ENCODE measurements at regions not wholly inside any gene's neighbourhood (a gene's known extent, or its start where the extent isn't known, plus 50 kb on each side); places are given as distances from the start of the nearest gene placed in this dataset.

GRCh38 chr18:11261486-11261885 lies 112.1 kb upstream of the PIEZO2 start:
- no peak for DNase-seq

- no peak for DNase-seq
These were observed 111.6 kb upstream of the PIEZO2 start for GRCh38 chr18:11260961-11261461.

GRCh38 chr18:11259469-11260150 lies 110.2 kb upstream of the PIEZO2 start:
- DNase-seq: no peak

- no peak for DNase-seq
These were observed 108.8 kb upstream of the PIEZO2 start for GRCh38 chr18:11258039-11258610.

GRCh38 chr18:11256251-11256650 lies 106.9 kb upstream of the PIEZO2 start:
- DNase-seq: no peak

GRCh38 chr18:11251891-11252270 lies 102.5 kb upstream of the PIEZO2 start:
- DNase-seq: no peak

GRCh38 chr18:11251229-11251890 lies 102.0 kb upstream of the PIEZO2 start:
- DNase-seq: no peak

- no peak for DNase-seq
These were observed 100.0 kb upstream of the PIEZO2 start for GRCh38 chr18:11249391-11249790.

- DNase-seq: no peak
These were observed 98.1 kb upstream of the PIEZO2 start for GRCh38 chr18:11247381-11247970.

GRCh38 chr18:11246495-11247300 lies 97.3 kb upstream of the PIEZO2 start:
- no peak for DNase-seq

- DNase-seq: no peak
These were observed 96.5 kb upstream of the PIEZO2 start for GRCh38 chr18:11245879-11246278.

GRCh38 chr18:11237484-11237883 lies 88.1 kb upstream of the PIEZO2 start:
- no peak for DNase-seq

GRCh38 chr18:11237066-11237465 lies 87.7 kb upstream of the PIEZO2 start:
- DNase-seq: no peak

- DNase-seq: no peak
These were observed 74.8 kb upstream of the PIEZO2 start for GRCh38 chr18:11224153-11224552.

- no peak for DNase-seq
These were observed 70.2 kb upstream of the PIEZO2 start for GRCh38 chr18:11219571-11219970.

GRCh38 chr18:11215216-11215615 lies 65.8 kb upstream of the PIEZO2 start:
- no peak for DNase-seq

- no peak for DNase-seq
These were observed 54.7 kb upstream of the PIEZO2 start for GRCh38 chr18:11204020-11204419.

- DNase-seq: no peak
These were observed 50.1 kb upstream of the PIEZO2 start for GRCh38 chr18:11199477-11199876.

All from GF-D8 (cell line).